ENCODE measurements at regions not wholly inside any gene's neighbourhood (a gene's known extent, or its start where the extent isn't known, plus 50 kb on each side); places are given as distances from the start of the nearest gene placed in this dataset.

DNA sequence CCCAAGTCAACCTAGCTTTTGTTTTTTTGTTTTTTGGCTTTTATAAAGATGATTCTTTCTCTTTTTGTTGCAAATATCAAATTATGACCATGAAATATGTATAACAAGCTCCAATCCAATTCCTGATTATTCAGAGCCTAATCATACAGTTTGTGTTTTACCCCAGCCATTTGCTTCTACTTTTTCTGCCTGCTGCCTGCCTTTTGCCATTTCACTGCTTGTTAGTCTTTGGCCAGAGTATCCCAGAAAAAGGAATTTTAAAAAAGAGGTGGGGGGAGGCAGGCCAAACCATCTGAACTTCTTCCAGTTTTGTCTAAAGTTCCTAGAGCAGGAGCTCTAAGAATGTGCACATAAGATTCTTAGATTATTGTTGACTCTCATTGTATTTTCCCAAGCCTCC is 211.9 kb upstream of the VRK2 start:
- DNase-seq (ENCODE audit: low read depth): no peak

DNA sequence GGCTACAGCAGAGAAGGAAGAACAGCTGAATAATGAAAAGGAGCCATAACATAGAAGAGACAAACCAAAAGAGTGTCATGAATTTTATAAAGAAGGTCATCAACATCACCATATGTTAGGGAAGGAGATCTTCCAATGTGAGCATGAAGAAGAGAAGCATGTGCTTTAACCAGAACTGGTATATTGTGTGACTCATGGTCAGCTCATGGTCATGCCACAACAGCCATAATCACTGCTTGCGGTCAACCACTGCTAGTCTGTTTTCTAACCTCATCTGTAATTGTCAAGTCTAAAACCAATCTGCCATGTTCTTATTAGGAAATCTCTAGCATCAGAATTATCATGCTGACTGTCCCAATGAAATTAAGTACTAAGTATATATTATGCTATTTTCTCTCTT is 204.1 kb upstream of the VRK2 start:
- no peak for DNase-seq (ENCODE audit: low read depth)

DNA sequence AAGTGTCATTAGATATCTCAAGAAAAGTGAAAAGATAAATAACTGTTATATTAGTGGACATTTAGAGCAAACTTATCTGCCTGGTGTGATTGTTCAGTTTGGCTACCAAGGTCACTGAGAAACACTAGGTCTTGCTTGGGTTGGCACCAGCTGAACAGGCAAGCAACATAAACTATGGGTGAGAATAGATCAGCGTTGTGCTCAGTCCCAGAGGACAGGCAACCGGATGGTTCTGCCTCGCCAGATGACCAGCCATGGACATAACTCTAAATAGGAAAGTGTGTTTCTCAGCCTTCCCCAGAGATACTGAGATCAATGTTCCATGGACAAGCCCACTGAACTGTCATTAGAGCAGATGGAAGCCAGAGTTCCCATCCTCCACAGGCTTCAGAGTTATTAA is 203.4 kb upstream of the VRK2 start:
- DNase-seq (ENCODE audit: low read depth): no peak

DNA sequence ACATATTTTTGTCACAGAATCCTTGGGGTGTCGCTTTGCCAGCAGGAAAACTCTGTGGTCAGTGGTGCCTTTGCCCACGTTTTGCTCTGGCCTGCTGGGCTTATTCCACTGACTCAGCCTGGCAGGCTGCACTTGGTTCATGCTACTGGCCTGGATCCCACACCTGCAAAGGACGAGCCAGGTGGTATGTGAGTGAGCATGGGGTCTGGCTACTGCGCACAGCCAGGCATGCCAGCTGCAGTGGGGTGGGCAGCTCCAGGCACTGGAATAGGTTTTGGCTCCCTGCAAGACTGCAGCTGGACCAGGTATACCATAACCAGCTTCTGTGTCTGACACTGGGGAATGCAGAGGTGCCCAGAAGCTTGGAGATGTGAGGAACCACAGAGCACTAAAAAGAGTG is 197.9 kb upstream of the VRK2 start:
- no peak for DNase-seq (ENCODE audit: low read depth)

DNA sequence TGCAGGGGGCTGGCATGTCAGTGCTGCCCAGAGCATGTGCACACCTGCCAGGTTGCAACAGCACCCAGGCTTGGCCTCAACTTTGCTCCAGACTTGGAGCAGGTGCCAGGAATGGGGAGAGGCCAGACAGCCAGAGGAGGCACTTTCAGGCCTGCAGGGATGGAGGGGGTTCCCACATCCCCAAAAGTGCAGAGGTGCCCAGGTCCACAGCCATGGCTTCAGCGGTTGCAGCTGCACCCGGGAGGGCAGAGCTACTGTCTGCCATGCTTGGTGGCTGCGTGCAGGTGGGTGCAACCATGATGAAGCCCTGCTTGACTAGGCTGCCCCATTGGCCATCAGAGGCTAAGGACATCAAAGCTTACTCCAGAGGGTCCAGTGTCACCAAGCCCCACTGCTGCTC is 196.8 kb upstream of the VRK2 start:
- DNase-seq (ENCODE audit: low read depth): no peak

DNA sequence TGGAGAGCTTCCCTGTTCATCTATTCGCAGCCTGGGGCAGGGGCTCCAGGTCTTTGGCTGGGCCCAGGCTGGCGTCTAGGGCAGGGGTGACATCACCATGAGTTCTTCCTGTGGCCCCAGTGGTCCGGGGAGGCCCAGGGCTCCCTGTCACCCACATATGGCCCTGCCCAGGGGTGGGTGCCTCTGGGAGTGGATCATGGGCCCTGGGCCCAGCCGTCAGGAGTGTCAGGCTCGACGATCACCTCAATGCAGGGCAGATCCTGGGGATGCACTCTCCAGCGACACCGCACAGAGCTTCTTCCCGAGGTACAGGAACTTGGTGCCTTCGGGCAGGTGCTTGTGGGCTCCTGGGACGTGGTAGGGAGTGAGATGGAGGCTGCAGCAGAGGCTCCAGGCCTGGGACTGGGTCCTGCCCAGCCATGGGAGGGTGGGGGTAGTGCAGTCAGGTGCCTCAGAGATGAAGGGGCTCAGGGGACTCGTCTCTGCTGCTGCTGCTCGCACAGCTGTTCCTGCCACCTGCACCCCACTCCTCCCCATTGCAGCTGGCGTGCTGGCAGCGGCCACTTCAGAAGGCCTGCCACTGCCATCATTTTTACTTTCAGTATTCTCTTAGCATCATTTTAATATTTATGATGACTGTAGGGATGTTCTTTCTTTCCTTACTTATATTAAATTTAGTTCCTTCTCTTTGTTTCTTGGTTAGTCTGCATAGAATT is 196.0 kb upstream of the VRK2 start:
- DNase-seq (ENCODE audit: low read depth): no peak

DNA sequence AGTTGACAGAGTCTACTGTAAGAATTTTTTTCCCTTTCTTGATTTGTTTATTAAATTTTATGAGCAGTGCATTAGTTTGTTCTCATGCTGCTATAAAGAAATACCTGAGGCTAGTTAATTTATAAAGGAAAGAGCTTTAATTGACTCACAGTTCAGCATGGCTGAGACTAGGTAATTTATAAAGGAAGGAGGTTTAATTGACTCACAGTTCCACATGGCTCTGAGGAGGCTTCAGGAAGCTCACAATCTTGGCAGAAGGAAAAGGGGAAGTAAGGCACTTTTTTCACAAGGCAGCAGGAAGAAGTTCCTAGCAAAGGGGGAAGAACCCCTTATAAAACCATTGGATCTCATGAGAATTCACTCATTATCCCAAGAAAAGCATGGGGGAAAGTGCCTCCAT is 191.4 kb upstream of the VRK2 start:
- DNase-seq (ENCODE audit: low read depth): no peak

DNA sequence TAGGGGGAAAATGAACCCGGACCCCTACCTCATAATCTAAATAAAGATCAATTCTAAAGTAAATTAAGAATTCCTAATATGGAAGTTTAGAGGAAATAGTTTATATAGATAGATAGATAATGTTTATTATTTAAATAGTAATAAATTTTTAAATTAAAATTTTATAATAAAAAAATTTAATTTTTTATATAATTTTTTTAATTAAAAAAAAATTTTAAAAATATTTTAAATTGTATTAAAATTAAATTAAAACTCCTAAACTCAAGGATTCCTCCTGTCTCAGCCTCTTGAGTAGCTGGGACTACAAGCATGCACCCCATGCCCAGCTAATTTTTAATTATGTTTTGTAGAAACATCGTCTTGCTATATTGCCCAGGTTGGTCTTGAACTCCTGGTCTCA is 186.9 kb upstream of the VRK2 start:
- DNase-seq (ENCODE audit: low read depth): no peak

DNA sequence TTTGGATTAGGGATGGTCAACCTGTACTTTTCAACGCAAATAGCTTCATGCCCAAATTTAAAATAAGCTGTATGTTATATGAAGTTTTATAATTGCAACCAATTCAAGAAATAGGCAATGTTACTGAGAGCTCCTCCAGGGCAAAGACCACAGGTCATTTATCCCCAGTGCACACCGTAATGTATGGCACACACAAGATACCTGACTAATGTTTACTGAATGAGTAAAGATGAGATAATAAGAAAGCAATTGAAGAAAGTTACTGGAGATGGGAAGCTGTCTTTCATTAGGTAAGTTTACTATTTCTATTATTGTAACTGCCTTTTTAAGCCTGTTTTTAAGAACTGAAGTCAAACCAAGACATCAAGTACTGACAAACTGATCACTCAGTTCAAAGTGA is 184.5 kb upstream of the VRK2 start:
- DNase-seq (ENCODE audit: low read depth): no peak

DNA sequence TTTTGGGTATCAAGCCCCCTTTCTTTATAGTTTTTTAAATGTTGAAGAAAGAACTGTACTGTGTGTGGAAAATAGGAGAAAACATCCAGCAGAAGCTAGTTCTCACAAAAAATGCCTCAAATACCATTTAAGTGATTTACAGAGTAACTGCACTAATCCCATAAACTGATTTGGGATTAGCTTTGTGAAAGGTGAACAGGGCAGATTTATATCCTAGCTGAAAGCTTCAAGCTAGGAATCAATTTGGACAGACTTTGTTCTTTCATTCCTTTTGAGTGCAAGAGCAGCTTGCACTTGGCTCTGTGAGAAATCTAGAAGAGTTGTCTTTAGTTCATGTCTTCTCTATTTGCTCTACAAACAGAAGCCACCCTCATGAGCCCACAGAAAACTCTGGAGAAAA is 183.9 kb upstream of the VRK2 start:
- DNase-seq (ENCODE audit: low read depth): no peak

DNA sequence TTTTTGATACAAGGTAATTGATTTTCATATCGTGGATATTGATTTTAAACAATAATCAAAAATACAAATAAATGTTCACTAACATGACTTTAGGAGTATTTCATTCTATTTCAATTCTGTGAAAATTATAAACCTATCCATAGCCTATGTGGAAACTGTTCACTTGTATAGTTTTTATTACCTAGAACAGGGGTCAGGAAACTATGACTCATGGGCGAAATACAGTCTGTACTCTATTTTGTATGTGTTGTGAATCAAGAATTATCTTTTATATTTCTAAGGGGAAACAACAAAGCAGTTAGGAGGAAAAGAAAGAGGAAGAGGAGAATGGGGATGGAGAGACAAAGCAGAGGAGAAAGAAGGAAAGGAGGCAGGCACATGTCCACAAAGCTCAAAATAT is 181.7 kb upstream of the VRK2 start:
- DNase-seq (ENCODE audit: low read depth): no peak

DNA sequence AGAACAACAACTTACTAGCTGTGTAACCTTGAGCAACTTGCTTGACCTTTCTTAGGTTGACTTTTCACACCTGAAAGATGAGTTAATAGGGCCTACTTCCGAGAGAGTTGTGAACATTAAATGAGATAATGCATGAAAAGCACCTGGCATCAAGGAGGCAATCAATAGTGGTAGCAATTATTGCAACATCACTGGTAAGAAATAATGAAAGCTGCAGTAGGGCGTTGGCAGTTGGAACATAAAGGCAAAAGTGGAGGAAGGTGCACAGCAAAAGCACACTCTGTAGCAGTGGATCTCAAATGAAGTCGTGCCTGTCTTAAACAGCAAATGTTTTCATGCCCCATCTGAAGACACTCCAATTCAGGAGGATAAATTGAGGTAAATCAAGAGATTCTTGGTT is 178.9 kb upstream of the VRK2 start:
- no peak for DNase-seq (ENCODE audit: low read depth)

DNA sequence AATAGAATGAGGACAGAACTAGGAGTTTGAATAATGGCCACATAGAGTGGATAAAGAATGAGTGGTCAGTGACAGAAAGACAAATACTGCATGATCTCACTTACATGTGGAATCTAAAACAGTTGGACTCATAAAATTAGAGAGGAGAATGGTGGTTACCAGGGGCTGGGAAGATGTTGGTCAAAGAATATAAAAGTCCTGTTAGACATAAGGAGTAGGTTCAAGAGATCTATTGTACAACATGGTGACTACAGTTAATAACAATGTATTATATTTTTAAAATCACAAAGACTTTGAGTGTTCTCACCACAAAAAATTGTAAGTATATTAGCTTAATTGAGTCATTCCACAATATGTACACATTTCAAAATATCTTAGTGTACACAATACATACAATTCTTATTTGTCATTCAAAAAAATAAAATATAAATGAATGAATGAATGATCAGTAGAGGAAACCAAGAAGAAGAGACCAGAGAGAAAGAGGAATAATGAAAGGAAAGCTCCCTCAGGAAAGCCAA is 177.9 kb upstream of the VRK2 start:
- DNase-seq (ENCODE audit: low read depth): no peak

DNA sequence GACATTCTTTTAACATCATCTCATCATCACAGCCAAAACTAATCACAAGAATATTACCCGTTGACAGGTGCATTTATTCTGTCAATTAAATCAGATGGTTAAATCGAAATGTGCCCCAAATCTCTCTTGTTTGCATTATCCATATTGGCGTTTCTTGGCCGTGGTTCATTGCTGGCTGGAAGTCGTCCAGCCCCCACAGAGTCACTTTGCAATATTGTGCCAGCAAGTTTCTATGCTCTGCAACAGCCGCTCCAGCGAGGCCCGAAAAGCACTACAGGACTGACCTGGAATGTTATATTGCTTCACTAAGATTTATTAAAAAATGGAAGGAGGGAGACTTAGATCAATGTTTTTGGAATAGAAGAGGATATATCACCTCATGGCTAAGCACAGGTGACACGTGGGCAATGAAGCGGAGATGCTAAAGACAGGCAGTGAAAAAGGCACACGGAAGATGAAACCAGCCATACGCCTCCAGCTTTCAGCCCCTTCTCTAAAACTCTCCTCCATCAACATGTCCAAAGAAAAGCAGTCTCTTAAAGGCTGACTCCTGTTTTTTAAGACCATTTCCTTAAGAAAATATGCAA is 176.8 kb upstream of the VRK2 start:
- DNase-seq (ENCODE audit: low read depth): no peak

DNA sequence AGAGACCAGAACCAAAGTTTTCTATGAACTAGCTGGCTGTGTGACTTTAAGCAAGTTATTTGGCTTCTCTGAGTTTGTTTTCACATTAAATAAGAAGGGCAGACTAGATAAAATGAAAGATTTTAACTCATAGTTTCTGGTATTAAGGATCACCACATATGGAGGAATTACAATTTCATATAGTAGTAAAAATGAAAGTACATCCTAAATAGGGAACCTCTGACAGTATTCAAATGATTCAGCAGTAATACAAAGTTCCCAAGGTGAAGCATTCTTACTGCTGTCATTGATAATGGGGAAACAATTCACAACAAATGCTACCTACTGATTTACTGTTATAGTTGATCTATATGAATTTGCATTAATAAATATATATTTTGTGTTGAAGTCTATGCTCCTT is 170.3 kb upstream of the VRK2 start:
- no peak for DNase-seq (ENCODE audit: low read depth)

DNA sequence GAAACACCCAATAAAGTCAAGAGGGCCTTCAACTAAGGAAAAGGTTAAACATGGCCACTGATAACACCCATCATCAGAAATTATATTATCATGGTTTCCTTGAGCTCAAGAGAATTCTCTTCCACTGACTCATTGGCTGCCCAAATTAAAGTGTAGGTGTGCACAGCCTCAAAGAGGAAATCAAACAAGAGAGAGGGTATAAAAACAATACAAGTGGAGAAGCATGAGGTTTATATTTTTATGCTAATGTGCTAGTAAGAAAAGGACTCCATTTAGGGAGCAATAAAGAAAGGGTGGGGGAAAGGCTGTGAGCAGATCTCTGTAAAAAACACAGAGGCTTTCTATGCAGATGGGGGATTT is 168.8 kb upstream of the VRK2 start:
- no peak for DNase-seq (ENCODE audit: low read depth)

DNA sequence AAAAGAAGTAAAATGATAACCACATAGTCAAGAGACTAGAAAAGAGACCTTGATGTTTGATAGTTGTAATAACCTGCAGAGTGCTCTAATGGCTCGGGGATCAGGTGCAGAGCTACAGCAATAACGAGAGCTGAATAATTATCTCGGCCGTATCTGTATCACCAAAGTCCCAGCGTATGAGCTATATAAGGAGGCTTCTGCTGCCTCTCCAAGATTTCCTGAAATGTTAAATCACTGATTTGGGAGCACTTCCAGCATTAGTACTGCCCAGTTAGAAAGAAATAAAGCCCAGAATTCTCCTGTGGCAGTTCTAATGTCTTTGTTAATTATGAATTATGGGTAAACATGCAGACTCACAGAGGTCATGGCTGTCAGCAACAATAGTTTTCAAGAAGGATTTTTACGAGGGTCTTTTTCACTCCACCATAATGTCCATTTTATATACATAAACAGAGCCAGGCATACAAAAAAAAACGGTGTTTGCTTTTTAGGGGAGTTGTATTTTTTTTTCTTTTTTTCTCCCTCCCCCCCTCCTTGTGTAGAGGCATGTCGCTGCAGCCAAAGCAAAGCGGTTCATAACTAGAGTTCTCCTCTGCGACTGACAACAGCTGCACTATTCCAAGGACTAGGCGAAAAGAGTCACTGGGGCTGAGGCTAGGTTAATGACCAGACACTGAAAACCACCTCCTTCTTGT is 168.3 kb upstream of the VRK2 start:
- no peak for DNase-seq (ENCODE audit: low read depth)

DNA sequence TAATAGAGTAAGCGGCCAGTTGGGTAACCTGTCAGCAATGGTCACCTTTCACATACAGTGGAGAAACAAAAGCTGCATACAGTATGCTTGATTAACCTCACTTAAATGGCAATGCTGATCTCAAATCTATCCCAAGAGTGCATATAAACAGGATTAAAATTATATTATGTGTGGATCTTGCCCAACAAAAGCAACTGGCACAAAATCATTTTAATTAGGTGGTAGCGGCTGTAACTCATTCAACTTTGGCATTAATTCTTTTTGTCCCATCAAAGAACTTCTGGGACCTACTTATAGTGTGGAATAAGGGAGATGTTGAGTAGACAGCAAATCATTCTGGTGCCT is 167.8 kb upstream of the VRK2 start:
- no peak for DNase-seq (ENCODE audit: low read depth)

DNA sequence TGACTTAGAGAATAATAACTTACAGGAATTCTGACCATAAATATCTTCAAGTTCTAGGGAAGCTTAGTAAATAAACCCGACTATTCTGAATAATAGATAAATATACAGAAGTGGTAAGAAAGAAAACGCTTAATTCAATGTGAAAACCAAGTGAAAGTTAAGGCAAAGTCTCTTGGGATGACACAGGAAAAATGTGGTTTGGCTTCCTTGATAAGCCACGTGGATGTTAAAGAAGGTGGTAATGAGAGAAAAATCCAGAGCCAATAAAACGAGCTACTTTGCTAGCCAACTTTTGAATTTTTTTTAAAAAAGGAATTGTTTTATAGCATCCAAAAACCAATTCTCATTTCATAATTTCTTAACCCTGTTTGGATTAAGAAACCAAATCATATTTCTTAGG is 166.2 kb upstream of the VRK2 start:
- no peak for DNase-seq (ENCODE audit: low read depth)

DNA sequence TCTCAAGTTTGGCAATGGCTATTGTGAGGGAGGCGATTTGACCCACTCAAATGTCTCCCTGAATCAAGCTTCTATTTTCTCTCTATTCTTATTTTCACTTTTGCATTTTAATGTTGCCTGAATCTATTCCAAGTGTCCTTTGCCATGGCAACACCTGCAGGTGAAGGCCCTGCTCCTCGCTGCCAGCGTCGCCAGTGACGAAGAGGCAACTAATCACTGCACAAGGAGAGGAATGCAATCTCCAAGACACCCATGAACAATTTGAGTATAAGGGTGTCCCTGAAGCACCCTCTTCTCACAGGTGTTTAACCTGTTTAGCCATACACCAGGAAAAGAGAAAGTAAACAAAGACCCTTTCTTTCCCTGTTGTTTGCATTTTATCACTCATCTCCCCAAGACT is 165.6 kb upstream of the VRK2 start:
- no peak for DNase-seq (ENCODE audit: low read depth)

DNA sequence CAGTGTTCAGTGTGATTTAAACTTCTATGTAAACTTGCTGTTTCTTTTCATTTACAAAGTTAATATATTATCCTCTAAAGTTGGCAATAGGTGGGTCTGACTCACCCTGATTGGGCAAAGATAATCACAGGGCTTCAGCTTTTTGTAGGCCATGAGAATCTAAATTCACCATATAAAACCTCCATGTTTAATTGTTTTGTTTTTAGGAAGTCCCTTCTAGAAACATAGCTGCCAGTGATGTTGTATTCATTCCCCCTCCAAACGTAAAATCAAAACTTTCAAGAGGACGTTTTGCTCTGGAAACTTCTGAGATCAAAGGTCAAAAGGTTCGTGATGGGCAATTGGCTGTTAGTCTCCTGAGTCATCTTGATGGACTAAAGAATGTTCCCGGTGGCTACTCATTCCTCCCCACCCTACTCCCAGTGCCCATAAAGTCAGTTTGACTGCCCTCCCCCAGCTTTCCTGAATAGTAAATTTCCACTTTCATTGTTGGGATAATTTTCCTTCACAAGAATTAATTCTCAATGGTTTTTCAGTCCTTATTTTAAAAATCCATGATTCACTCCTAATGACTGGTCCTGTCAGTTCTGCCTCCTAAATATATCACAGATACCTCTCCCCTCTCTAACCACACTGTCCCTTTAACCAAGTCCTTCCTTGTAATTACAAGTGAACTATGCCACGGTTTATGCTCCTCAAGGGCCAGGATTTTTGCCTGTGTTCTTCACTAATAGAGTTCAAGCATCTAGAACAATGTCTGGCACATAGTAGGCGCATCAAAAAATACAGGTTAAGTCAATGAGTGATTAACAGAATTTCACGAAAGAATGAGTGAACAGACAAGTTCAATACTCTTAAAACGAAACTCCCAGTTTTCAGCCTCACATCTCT is 164.4 kb upstream of the VRK2 start:
- DNase-seq (ENCODE audit: low read depth): no peak

DNA sequence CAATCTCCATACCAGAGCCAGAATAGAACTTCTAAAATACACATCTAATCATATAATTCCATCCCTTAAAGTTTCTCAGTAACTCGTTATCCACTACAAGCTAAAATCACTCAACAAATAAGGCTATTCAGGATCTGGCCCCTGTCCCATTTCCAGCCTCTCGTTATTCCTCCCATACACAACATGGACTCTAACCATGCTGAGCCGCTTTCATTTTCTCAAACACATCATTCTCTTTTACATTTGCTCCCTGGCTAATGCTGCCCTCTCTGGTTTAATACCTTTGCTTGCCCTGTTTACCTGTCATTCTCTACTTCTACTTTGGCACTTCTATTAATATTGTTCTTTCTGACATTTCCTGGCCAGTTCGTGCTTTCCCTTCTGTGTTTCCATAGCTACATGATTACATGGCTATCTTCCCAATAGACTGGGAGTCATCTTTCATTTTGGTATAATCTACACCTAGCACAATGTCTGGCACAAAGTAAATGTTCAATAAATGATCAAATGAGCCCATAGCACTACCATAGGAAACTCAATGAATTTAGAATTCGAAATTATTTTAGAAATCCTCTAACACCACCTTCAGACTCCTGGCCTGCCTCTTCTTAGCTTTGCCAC is 163.6 kb upstream of the VRK2 start:
- DNase-seq (ENCODE audit: low read depth): no peak
